Erythroblast (primary cell): ENCODE measurements at regions not wholly inside any gene's neighbourhood (a gene's known extent, or its start where the extent isn't known, plus 50 kb on each side); places are given as distances from the start of the nearest gene placed in this dataset.

Experiments
- DNase-seq, 2 experiments: peaks; one replicate each; lab custom pipeline; 2025; lab: John Stamatoyannopoulos, UW
- GATA1 ChIP-seq: IDR thresholded peaks from 2 replicates; pipeline ENCODE4 v1.6.1; 2011; ENCODE audit warnings: low read depth, mild to moderate bottlenecking, control low read depth, low read length, moderate library complexity
- POLR2A ChIP-seq: IDR thresholded peaks from 2 replicates; pipeline ENCODE4 v1.6.1; 2011; ENCODE audit warnings: mild to moderate bottlenecking, low read length

GRCh38 chr3:135869439-135870105 lies 96.0 kb upstream of the PPP2R3A start:
- DNase-seq: peak in 1 of 2 experiments; percentile 1
- TF ChIP-seq GATA1 (no peak), POLR2A (no peak)

GRCh38 chr3:135871311-135871710 lies 94.2 kb upstream of the PPP2R3A start:
- DNase-seq: no peak
- TF ChIP-seq GATA1 (no peak), POLR2A (no peak)

GRCh38 chr3:135874035-135874434 lies 91.5 kb upstream of the PPP2R3A start:
- TF ChIP-seq GATA1 (no peak), POLR2A (no peak)
- DNase-seq: no peak

GRCh38 chr3:135878501-135878900 lies 87.0 kb upstream of the PPP2R3A start:
- TF ChIP-seq GATA1 (no peak), POLR2A (no peak)
- no peak for DNase-seq

- DNase-seq: no peak
- TF ChIP-seq POLR2A (no peak), GATA1 (no peak)
Observed at GRCh38 chr3:135885885-135886284, 79.6 kb upstream of the PPP2R3A start.

- TF ChIP-seq GATA1 (no peak), POLR2A (no peak)
- no peak for DNase-seq
Observed at GRCh38 chr3:135887220-135887619, 78.3 kb upstream of the PPP2R3A start.

GRCh38 chr3:135889443-135889842 lies 76.1 kb upstream of the PPP2R3A start:
- no peak for DNase-seq
- TF ChIP-seq POLR2A (no peak), GATA1 (no peak)

- DNase-seq: no peak
Observed at GRCh38 chr3:135891121-135891520, 74.4 kb upstream of the PPP2R3A start.

GRCh38 chr3:135895106-135895733 lies 70.3 kb upstream of the PPP2R3A start:
- TF ChIP-seq POLR2A: no peak
- no peak for TF ChIP-seq GATA1
- DNase-seq: peak; percentile 49 to 75

More at GRCh38 chr3:135891121-135891520, 74.4 kb upstream of the PPP2R3A start:
- TF ChIP-seq GATA1: no peak
- TF ChIP-seq POLR2A: no peak

- TF ChIP-seq POLR2A (no peak), GATA1 (no peak)
- DNase-seq: no peak
Observed at GRCh38 chr3:135895734-135896121, 69.8 kb upstream of the PPP2R3A start.

GRCh38 chr3:135896613-135897012 lies 68.9 kb upstream of the PPP2R3A start:
- DNase-seq: no peak
- TF ChIP-seq GATA1 (no peak), POLR2A (no peak)

- TF ChIP-seq POLR2A: no peak
- no peak for DNase-seq
Observed at GRCh38 chr3:135897715-135898114, 67.8 kb upstream of the PPP2R3A start.

GRCh38 chr3:135898774-135899173 lies 66.8 kb upstream of the PPP2R3A start:
- no peak for DNase-seq
- TF ChIP-seq GATA1 (no peak), POLR2A (no peak)

- DNase-seq: no peak
- TF ChIP-seq GATA1 (no peak), POLR2A (no peak)
Observed at GRCh38 chr3:135905058-135905724, 60.3 kb upstream of the PPP2R3A start.
